ENCODE measurements at regions not wholly inside any gene's neighbourhood (a gene's known extent, or its start where the extent isn't known, plus 50 kb on each side); places are given as distances from the start of the nearest gene placed in this dataset.

GRCh38 chr15:93213281-93213680, 124.3 kb upstream of the RGMA start:
- no peak for TF ChIP-seq CHD4 (IDR thresholded peaks at IDR 0.05; ENCODE audit: insufficient read depth, insufficient replicate concordance, low read depth, low read length, poor library complexity, severe bottlenecking)
- TF ChIP-seq MED1 (CRISPR knock-in tag; IDR thresholded peaks at IDR 0.05; ENCODE audit: borderline replicate concordance), result no peak
- no peak for TF ChIP-seq NR2C2 (CRISPR knock-in tag; IDR thresholded peaks at IDR 0.05)
- TF ChIP-seq NR2C2 (tag; IDR thresholded peaks at IDR 0.05), result no peak
- TF ChIP-seq RBM17 (IDR thresholded peaks at IDR 0.05; ENCODE audit: borderline replicate concordance, low read depth, low read length), result no peak
- TF ChIP-seq NFYB (IDR thresholded peaks at IDR 0.05; ENCODE audit: extremely low read depth, insufficient read length), result no peak
- TF ChIP-seq PRPF4 (IDR thresholded peaks at IDR 0.05; ENCODE audit: insufficient read depth, low read depth, low read length, poor library complexity, severe bottlenecking), result no peak
- no peak for TF ChIP-seq RBM22 (IDR thresholded peaks at IDR 0.05; ENCODE audit: low read depth, low read length, poor library complexity, severe bottlenecking)
- no peak for TF ChIP-seq ARNT (IDR thresholded peaks at IDR 0.05)
- TF ChIP-seq NCOR1 (IDR thresholded peaks at IDR 0.05), result no peak

Data from K562 (cell line).